Activated gamma-delta T cell (primary cell): ENCODE measurements at regions not wholly inside any gene's neighbourhood (a gene's known extent, or its start where the extent isn't known, plus 50 kb on each side); places are given as distances from the start of the nearest gene placed in this dataset.
"Not testable (repeated sequence)": the region's sequence is repeated elsewhere in the genome, so short reads cannot be mapped to it uniquely, and the experiment has no call there.

Experiments used
- DNase-seq: peaks from one replicate; lab custom pipeline; 2025; lab: John Stamatoyannopoulos, UW

- DNase-seq, result not testable (repeated sequence)
These were observed 653.4 kb downstream of the TGIF2LX start for GRCh38 chrX:90575155-90575554.

GRCh38 chrX:90601921-90602320, 680.2 kb downstream of the TGIF2LX start:
- not testable (repeated sequence) for DNase-seq

- DNase-seq, result not testable (repeated sequence)
These were observed 684.0 kb downstream of the TGIF2LX start for GRCh38 chrX:90605736-90606135.

- no peak for DNase-seq
These were observed 696.1 kb downstream of the TGIF2LX start for GRCh38 chrX:90617710-90618325.

- DNase-seq, result not testable (repeated sequence)
These were observed 743.5 kb downstream of the TGIF2LX start for GRCh38 chrX:90665161-90665560.

GRCh38 chrX:90713552-90713951, 721.1 kb upstream of the PABPC5 start:
- DNase-seq, result not testable (repeated sequence)

- DNase-seq, result not testable (repeated sequence)
These were observed 697.1 kb upstream of the PABPC5 start for GRCh38 chrX:90737555-90737954.

- not testable (repeated sequence) for DNase-seq
These were observed 677.0 kb upstream of the PABPC5 start for GRCh38 chrX:90757619-90758018.

GRCh38 chrX:90765482-90765881, 669.2 kb upstream of the PABPC5 start:
- peak; percentile 9 for DNase-seq

GRCh38 chrX:90780286-90780789, 654.3 kb upstream of the PABPC5 start:
- DNase-seq, result not testable (repeated sequence)
